ENCODE measurements at regions not wholly inside any gene's neighbourhood (a gene's known extent, or its start where the extent isn't known, plus 50 kb on each side); places are given as distances from the start of the nearest gene placed in this dataset.
"Not testable (repeated sequence)": the region's sequence is repeated elsewhere in the genome, so short reads cannot be mapped to it uniquely, and the experiment has no call there.

- ATAC-seq, result peak; percentile 76
- peak; percentile 67; the same call in 1 of the 2 replicates for TF ChIP-seq ZFP3 (CRISPR knock-in tag; IDR thresholded peaks at IDR 0.05)
Observed at GRCh38 chr1:143905214-143906179, 66.3 kb downstream of the FAM72C start.

- peak; percentile 90 for ATAC-seq
Observed at GRCh38 chr1:143904622-143904979, 67.2 kb downstream of the FAM72C start.

- peak; percentile 43 for ATAC-seq
Observed at GRCh38 chr1:143903899-143904621, 67.7 kb downstream of the FAM72C start.

GRCh38 chr1:143896377-143896776, 75.4 kb downstream of the FAM72C start:
- ATAC-seq, result not testable (repeated sequence)

DNA sequence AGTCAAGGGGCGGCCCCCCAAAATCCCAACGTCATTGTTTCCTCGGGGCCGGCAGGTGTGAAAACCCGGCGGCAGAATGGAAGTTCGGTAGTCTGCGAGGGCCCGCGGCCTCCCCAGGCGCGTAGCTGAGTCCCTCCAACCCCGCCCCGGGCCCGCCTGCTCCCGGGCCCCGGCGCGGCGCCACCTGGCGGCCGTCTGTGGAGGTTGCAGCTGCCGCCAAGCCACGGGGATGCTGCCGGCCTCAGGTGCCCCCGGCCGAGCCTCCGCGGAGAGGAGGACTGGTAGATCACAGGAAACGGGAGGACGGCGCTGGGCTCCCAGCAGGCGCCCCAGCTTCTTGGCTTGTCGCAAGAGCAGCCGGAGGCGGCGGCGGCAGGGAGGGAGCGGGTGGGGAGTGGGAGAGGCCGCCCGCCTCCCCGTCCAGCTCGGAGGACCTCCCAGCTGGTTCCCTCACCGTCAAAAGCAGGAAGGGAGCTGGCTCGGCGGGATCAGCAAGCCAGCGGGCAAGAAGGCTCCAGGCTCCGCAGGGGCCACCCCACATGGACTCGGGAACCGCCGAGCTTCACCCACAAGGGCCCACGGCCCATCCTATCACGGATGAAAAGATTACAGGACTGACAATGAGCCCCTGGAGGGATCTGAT, 86.7 kb downstream of the FAM72C start:
- ATAC-seq, result peak; percentile 99

GRCh38 chr1:143884532-143884931, 87.3 kb downstream of the FAM72C start:
- ATAC-seq, result peak; percentile 92

GRCh38 chr1:143879757-143880536, 91.8 kb downstream of the FAM72C start:
- not testable (repeated sequence) for ATAC-seq

GRCh38 chr1:143875947-143876346, 95.8 kb downstream of the FAM72C start:
- ATAC-seq, result peak; percentile 57

DNA sequence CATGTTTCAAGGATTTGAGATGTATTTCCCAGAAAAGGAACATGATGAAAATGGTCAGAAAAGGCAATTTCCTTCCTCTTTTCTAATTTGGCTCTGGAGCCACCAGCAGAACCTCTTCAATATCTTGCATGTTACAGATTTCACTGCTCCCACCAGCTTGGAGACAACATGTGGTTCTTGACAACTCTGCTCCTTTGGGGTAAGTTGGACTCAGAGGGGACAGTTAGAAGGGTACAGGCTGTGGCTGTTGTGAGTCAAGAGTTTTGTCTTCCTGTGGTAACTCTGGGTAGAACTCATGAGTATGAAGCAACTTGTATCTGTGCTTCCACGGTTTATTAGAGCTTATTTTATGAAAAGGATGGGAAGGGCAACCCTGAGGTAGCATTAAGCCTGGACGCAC, 97.2 kb downstream of the FAM72C start:
- not testable (repeated sequence) for ATAC-seq

DNA sequence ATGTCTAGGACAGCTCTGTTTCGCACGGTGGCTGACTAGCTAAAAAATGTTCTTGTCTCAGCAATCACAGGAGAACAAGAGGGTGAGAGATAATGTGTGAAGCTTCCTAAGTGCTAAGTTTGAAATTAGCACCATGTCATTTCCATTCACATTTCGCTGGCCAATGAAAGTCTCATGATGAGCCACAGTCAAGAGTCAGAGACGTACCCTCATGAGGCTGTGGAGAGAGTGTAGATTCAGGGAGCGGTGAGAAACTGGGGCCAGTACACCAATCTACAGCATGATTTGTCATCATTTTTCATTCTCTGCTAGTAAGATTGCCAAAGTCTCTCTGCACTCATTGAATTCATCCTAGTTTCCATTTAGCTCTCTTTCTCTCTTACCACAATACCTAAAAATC, 98.1 kb downstream of the FAM72C start:
- not testable (repeated sequence) for ATAC-seq

GRCh38 chr1:143870388-143870787, 101.4 kb downstream of the FAM72C start:
- ATAC-seq, result not testable (repeated sequence)

GRCh38 chr1:143867590-143868220, 104.1 kb downstream of the FAM72C start:
- ATAC-seq, result not testable (repeated sequence)

DNA sequence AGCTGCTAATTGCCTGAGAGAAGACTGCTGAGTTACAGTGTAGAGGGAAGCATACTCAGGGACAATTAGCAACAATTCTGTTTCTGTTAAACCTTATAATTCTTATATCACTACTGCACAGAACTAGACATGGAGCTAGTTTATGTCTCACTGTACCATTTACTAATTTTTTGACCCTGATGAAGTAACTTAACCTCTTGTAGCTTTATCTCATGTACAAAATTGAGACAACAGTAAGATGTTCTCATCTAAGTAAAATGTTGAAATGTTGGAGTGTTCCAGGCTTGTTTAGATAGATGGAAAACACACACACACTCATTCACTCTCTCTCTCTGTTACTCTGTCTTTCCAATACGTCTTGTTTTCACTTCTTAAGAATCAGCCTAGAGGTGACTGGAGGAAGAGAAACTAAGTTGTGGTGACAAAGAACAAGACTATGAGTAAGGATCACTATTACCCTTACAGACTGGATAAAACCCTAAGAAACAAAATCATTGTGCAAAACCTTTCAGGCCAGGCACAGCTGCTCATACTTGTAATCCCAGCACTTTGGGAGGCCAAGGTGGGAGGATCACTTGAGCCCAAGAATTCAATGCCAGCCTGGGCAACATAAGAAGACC, 107.8 kb downstream of the FAM72C start:
- not testable (repeated sequence) for ATAC-seq

DNA sequence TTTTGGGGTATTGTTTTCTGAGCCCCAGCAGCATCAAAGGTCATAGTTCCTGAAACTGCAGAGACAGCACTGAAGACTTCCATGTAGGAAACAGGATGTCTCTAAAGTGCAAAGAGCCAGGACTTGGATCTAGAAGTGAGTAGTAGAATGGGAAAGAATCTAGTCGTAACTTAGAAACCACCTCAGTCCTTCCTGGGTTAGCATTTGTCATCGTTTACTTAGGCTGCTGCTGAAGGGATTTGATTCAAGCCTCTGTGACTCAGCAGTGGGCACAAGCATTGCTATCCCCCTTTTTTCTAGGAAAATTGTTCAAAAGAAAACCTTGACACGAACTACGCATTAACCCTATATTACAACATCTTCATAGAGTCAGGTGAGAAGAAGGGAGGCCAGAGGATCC, 109.1 kb downstream of the FAM72C start:
- ATAC-seq, result not testable (repeated sequence)

DNA sequence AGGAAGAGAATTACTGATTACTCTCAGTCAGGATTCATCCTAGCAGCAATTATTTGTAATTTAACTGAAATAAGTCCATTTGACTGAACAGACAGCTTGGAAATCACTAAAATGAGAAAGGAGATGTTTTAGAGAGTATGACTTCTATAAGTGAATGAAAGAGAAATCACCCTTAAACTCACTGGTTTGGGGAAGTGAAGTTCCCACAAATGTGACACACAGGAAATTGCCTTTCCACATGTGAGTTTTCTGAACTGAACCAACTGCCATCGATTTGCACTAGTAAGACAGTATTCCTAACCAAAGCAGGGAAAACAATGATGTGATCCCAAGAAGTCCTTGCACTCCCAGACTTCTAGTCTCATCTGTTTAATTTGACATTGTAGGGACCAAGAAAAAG, 110.5 kb downstream of the FAM72C start:
- ATAC-seq, result not testable (repeated sequence)

DNA sequence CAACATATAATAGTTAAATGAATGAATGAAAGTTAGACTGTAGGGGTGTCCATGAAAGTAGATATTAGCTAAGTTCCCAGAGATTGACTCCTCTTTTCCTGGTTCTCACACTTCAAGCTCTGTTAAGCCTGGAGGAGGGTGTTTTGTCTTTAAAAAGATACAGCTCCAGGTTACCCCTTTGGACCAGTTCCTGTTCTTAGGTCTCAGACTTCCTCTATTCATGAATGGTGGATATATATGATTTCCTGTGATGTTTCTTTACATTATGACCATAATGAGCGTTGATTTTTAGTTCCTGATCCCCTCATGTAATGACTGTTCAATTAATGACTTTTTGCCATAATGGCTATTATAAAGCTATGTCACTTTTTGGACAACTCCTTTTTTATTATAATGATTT, 115.9 kb downstream of the FAM72C start:
- not testable (repeated sequence) for ATAC-seq

GRCh38 chr1:143854069-143854468, 117.7 kb downstream of the FAM72C start:
- not testable (repeated sequence) for ATAC-seq

DNA sequence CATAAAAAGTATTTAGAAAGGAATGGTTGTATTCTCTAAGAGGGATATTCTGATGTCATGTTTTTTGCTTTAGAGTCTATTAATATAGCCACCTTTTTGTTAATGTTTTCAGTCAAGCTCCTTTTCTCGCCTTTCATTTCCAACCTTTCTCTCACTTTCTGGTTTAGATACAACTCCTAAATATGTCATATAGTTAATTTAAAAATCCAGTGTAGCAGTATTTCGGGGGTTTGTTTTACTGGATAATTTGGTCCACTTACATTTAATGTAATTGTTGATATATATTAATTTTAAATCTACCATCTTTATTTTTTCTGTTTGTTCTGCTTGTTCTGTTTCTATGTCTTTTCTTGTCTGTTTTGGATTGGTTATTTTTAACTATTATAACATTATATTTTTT, 121.1 kb downstream of the FAM72C start:
- not testable (repeated sequence) for ATAC-seq

DNA sequence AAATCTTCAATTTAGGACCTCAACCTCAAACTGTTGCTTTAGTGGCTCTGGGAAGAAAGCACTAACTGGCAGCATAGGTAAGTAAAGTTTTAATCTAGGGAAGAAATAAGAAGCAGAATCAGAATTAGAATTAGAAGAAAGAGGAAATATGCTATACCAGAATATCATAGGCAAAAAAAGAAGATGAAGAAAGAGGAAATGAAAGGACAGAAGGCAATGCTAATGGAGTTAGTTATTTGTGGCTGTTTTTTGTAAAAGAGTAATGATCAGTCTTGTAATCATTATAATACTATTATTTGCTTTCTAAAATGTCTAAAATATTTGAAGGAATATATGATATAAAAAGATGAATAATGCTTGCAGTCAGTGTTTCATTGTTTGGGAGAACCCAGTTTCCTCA, 122.9 kb downstream of the FAM72C start:
- ATAC-seq, result not testable (repeated sequence)

GRCh38 chr1:143845193-143845592, 126.6 kb downstream of the FAM72C start:
- not testable (repeated sequence) for ATAC-seq

- not testable (repeated sequence) for ATAC-seq
Observed at GRCh38 chr1:143842058-143842457, 129.7 kb downstream of the FAM72C start.

All from SK-N-SH treated with all-trans-retinoic acid at 6 μM for 48 hours (cell line).